Heart right ventricle (tissue), 16 donors: ENCODE measurements at regions not wholly inside any gene's neighbourhood (a gene's known extent, or its start where the extent isn't known, plus 50 kb on each side); places are given as distances from the start of the nearest gene placed in this dataset.

Source experiments
- ATAC-seq, 8 donors: fragments of 200-7000 bp; cut with Tn5 transposase; one replicate each; pipeline ENCODE4 v1.9.1; 2020; ENCODE audit warnings: mild to moderate bottlenecking in 8 of 8, moderate library complexity in 8 of 8, moderate number of reproducible peaks in 1 of 8
- DNase-seq, 2 donors: peaks; one replicate each; pipeline ENCODE4 v3.0.0-alpha.2; 2020
- H3K27ac ChIP-seq, 10 donors: fragments of 200-600 bp; sonication (generic) in 2 of 10; one replicate each; pipeline versions ENCODE4 v1.5.0 to v1.8.0; 2020 to 2022; ENCODE audit warnings: mild to moderate bottlenecking in 3 of 10
- H3K27me3 ChIP-seq, 7 donors: fragments of 200-600 bp; one replicate each; pipeline ENCODE4 v1.8.0; 2021 to 2022; ENCODE audit warnings: mild to moderate bottlenecking in 2 of 7
- H3K36me3 ChIP-seq, 9 donors: fragments of 200-600 bp; sonication (generic) in 1 of 9; one replicate each; pipeline versions ENCODE4 v1.5.0 to v1.8.0; 2020 to 2022; ENCODE audit warnings: mild to moderate bottlenecking in 2 of 9
- H3K4me1 ChIP-seq, 9 donors: fragments of 200-600 bp; sonication (generic) in 1 of 9; one replicate each; pipeline versions ENCODE4 v1.5.0 to v1.8.0; 2020 to 2022; ENCODE audit warnings: mild to moderate bottlenecking in 4 of 9
- H3K4me3 ChIP-seq, 10 donors: fragments of 200-600 bp; sonication (generic) in 2 of 10; one replicate each; pipeline versions ENCODE4 v1.5.0 to v1.8.0; 2020 to 2022; ENCODE audit warnings: mild to moderate bottlenecking in 7 of 10, moderate library complexity in 2 of 10
- H3K9me3 ChIP-seq, 11 donors: fragments of 200-600 bp in 10 of 11; sonication (generic) in 2 of 11; one replicate each; pipeline versions ENCODE4 v1.5.0 to v1.8.0; 2013 to 2022; ENCODE audit warnings: mild to moderate bottlenecking in 2 of 11, control low read depth in 1 of 11, moderate library complexity in 1 of 11
- CTCF ChIP-seq, 9 donors: fragments of 200-600 bp; sonication (generic) in 2 of 9; IDR thresholded peaks; one replicate each; pipeline versions ENCODE4 v1.5.0 to v1.8.0; 2021 to 2022; ENCODE audit warnings: antibody characterized with exemption in 9 of 9, mild to moderate bottlenecking in 5 of 9, moderate library complexity in 1 of 9
- WGBS, 2 donors: extraction: QIAGEN DNeasy Blood & Tissue Kit; methylation state at CpG; one replicate each; pipeline ENCODE4 v1.1.7; 2013; ENCODE audit warnings: inconsistent platforms in 1 of 2; 5-methylcytosine and 5-hydroxymethylcytosine counted together
- intact Hi-C, 10 donors: fragments of 100-400 bp; cut with DNase I; formaldehyde crosslinking; loops; one replicate each; pipeline versions ENCODE4 v1.11.1 to v1.14.2; 2022
- donor health status: Arrhythmogenic right ventricular cardiomyopathy.
- donor health status: ischemic (EF 13 %, LVEDD 7.1; RV severe dilation, severe dysfunction).
- donor health status: healthy with polysubstance abuse.
- donor health status: DM: no; HTN: yes; CAD: no.
- donor health status: DM: no; HTN: no; CAD: no.
- donor health status: ischemic (EF 25% LVEDD 6.9; RV normal size, moderate dysfunction).
- donor health status: ischemic (EF 25% LVEDD 5.7; RV mildly dilated, moderate dysfunction).
- donor health status: healthy.
- donor health status: DM: yes; HTN: yes; CAD: no.
- donor health status: Ischemic cardiomyopathy.
- donor health status: ischemic (EF 35%, LVEDD 5.7; RV mildly dilated, moderate dysfunction).
- donor health status: nonischemic (EF 11% LVEDD 7.7; RV severe dilation, severe dysfunction).
- donor health status: DM: yes; HTN: yes; CAD: no.
- donor health status: PGD.
- donor health status: ischemic (EF 29% LVEDD 5.4; RV normal size, mild dysfunction).
- donor health status: nonischemic (EF 23%, LVEDD 6.1; RV moderate dilation, normal function).

GRCh38 chr10:9214618-9215017, 1160.1 kb downstream of the GATA3 start:
- intact Hi-C loops, result loop anchor here in 1 of 10 donors (5.0 kb wide), 1 partner anchor 1337 kb away; no protein-coding TSS in a partner anchor

GRCh38 chr10:9215121-9215520, 1160.6 kb downstream of the GATA3 start:
- DNase-seq, result no peak
- intact Hi-C loops, result no loop called here
- Histone ChIP-seq H3K36me3 (no peaks in the 10 kb centered on the region), H3K9me3 (no peaks in the 10 kb centered on the region), H3K27ac (no peak overlapping the region), H3K4me3 (no peak overlapping the region), H3K27me3 (peaks cover 0 to 27% (median 7%) of the 10 kb centered on the region in 7 donors), H3K4me1 (no peaks in the 10 kb centered on the region)
- ATAC-seq, result no peak
- no peak for TF ChIP-seq CTCF (IDR thresholded peaks at IDR 0.05)
- 84 to 86% methylated on average over 2 of the region's 2 CpGs for WGBS, 2 donors

More at GRCh38 chr10:9214618-9215017, 1160.1 kb downstream of the GATA3 start:
- Histone ChIP-seq H3K27ac (no peak overlapping the region), H3K4me1 (no peaks in the 10 kb centered on the region), H3K27me3 (peaks cover 0 to 32% (median 7%) of the 10 kb centered on the region in 7 donors), H3K36me3 (no peaks in the 10 kb centered on the region), H3K9me3 (no peaks in the 10 kb centered on the region), H3K4me3 (no peak overlapping the region)
- TF ChIP-seq CTCF (IDR thresholded peaks at IDR 0.05), result no peak
- DNase-seq (no peak), ATAC-seq (no peak)
- 62 to 73% methylated on average over 7 of the region's 7 CpGs for WGBS, 2 donors

- WGBS, 2 donors, result 47 to 59% methylated on average over 4 of the region's 4 CpGs
- no peak overlapping the region for H3K4me3 ChIP-seq
- peaks cover 0 to 19% (median 7%) of the 10 kb centered on the region in 7 donors for H3K27me3 ChIP-seq
- no peaks in the 10 kb centered on the region for H3K9me3 ChIP-seq
- H3K36me3 ChIP-seq, result no peaks in the 10 kb centered on the region
- ATAC-seq (no peak), DNase-seq (no peak)
- H3K27ac ChIP-seq, result no peak overlapping the region
- intact Hi-C loops, result no loop called here
- no peaks in the 10 kb centered on the region for H3K4me1 ChIP-seq
- no peak for TF ChIP-seq CTCF (IDR thresholded peaks at IDR 0.05)
Observed at GRCh38 chr10:9219860-9220259, 1165.4 kb downstream of the GATA3 start.

GRCh38 chr10:9222917-9223316, 1168.4 kb downstream of the GATA3 start:
- Histone ChIP-seq H3K9me3 (no peaks in the 10 kb centered on the region), H3K4me1 (no peaks in the 10 kb centered on the region), H3K36me3 (no peaks in the 10 kb centered on the region), H3K27me3 (peaks cover 0 to 16% (median 4%) of the 10 kb centered on the region in 7 donors), H3K4me3 (no peak overlapping the region), H3K27ac (no peak overlapping the region)
- no peak for TF ChIP-seq CTCF (IDR thresholded peaks at IDR 0.05)
- ATAC-seq, result no peak
- intact Hi-C loops, result no loop called here
- no peak for DNase-seq
- WGBS, 2 donors, result 91% methylated on average over 3 of the region's 3 CpGs
